Choroid plexus epithelial cell (primary cell): ENCODE measurements at regions not wholly inside any gene's neighbourhood (a gene's known extent, or its start where the extent isn't known, plus 50 kb on each side); places are given as distances from the start of the nearest gene placed in this dataset.

Source experiments
- DNase-seq: peaks from one replicate; pipeline ENCODE4 v3.0.0-alpha.2; 2010; ENCODE audit warnings: low read depth
- H3K4me3 ChIP-seq: 2 replicates; pipeline ENCODE4 v1.5.1; 2011; ENCODE audit warnings: low read depth, mild to moderate bottlenecking, control low read depth, low read length, moderate library complexity
- CTCF ChIP-seq: conservative IDR thresholded peaks from 2 replicates; pipeline ENCODE4 v1.5.1; 2011; ENCODE audit warnings: low read depth, mild to moderate bottlenecking, control low read depth, inconsistent platforms, low read length, moderate library complexity

DNA sequence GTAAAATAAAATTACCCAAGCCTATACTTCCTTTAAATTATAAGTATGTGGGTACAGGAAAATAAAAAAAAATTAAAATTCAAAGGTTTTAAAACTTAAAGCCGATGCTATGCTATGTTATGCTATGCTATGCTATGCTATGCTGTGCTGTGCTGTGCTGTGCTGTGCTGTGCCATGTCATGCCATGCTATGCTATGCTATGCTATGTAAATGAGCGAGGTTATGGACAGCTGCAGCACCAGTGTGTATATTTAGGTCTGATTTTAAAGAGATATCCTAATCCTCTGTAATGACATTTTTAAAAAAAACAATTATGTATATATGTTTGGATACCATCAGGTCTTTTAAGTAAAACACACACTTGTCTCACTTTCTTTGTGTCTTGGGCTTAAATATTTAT is 1822.0 kb upstream of the SEL1L start:
- no peak for TF ChIP-seq CTCF
- H3K4me3 ChIP-seq, result no peak overlapping the region
- no peak for DNase-seq

DNA sequence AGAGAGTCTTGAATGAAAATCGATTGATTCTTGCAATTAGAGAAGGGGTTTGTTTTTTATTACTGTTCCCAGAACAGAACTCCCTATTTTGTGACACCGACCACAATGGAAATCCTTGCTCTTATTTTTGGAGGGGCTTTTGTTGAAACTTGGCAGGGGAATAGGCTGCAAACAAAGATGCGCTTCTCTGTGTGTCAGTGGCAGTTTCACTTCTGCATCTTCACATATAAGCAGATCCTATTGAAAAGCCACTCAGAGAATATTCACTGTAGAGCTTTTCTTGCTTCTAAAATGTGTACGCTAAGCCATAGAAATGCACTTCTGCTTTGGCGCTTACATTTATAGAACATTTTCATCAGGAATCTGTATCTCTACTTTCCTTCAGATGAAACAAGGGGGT is 1822.4 kb upstream of the SEL1L start:
- no peak overlapping the region for H3K4me3 ChIP-seq
- no peak for TF ChIP-seq CTCF
- no peak for DNase-seq

DNA sequence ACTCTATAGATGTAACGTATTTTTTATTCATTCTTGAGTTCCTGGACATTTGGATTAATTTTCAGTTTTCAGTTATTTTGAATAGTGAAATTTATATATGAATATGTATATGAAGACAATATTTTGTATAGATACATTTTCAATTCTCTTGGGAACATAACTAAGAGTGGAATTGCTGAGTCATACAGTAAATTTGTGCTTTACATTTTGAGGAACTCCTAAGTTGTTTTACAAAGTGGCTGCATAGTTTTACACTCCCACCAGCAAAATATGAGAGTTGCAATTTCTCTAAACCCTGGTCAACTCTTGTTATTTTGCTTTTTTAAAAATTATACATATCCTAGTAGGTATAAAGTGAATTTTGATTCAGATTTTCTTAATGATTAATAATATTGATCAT is 1838.6 kb upstream of the SEL1L start:
- no peak for DNase-seq
- no peak for TF ChIP-seq CTCF

GRCh38 chr14:83379436-83379835 is 1845.8 kb upstream of the SEL1L start:
- no peak overlapping the region for H3K4me3 ChIP-seq
- TF ChIP-seq CTCF, result no peak
- DNase-seq, result peak; percentile 24

More for the DNA sequence above, 1838.6 kb upstream of the SEL1L start:
- H3K4me3 ChIP-seq, result no peak overlapping the region

GRCh38 chr14:83384253-83384652 is 1850.6 kb upstream of the SEL1L start:
- TF ChIP-seq CTCF, result no peak
- no peak for DNase-seq
- H3K4me3 ChIP-seq, result no peak overlapping the region

GRCh38 chr14:83395321-83395720 is 1861.7 kb upstream of the SEL1L start:
- no peak for TF ChIP-seq CTCF
- H3K4me3 ChIP-seq, result no peak overlapping the region
- no peak for DNase-seq

GRCh38 chr14:83416476-83416875 is 1882.8 kb upstream of the SEL1L start:
- TF ChIP-seq CTCF, result no peak
- no peak for DNase-seq
- H3K4me3 ChIP-seq, result no peak overlapping the region
